Lung (tissue), 11 donors: ENCODE measurements at regions not wholly inside any gene's neighbourhood (a gene's known extent, or its start where the extent isn't known, plus 50 kb on each side); places are given as distances from the start of the nearest gene placed in this dataset.

Experiments
- ATAC-seq: fragments of 200-7000 bp; cut with Tn5 transposase; one replicate; pipeline ENCODE4 v1.9.1; 2020; ENCODE audit warnings: moderate number of reproducible peaks; ENCODE audit not compliant: insufficient read depth, low FRiP score
- DNase-seq, 3 donors: peaks; one replicate each; pipeline ENCODE4 v3.0.0-alpha.2; 2013 to 2017
- H3K27ac ChIP-seq, 2 donors: one replicate each; pipeline ENCODE4 v1.5.1; 2013; ENCODE audit warnings: mild to moderate bottlenecking in 2 of 2, moderate library complexity in 2 of 2, control low read depth in 1 of 2, inconsistent platforms in 1 of 2, low read depth in 1 of 2, low read length in 1 of 2
- H3K27me3 ChIP-seq, 3 donors: one replicate each; pipeline ENCODE4 v1.5.1; 2013; ENCODE audit warnings: low read length in 2 of 3; ENCODE audit not compliant: control insufficient read depth in 3 of 3, insufficient read depth in 3 of 3
- H3K36me3 ChIP-seq, 4 donors: one replicate each; pipeline ENCODE4 v1.5.1; 2013; ENCODE audit warnings: low read length in 4 of 4, mild to moderate bottlenecking in 1 of 4, moderate library complexity in 1 of 4; ENCODE audit not compliant: control insufficient read depth in 4 of 4, insufficient read depth in 4 of 4
- H3K4me1 ChIP-seq, 5 donors: one replicate each; pipeline ENCODE4 v1.5.1; 2013; ENCODE audit warnings: low read length in 5 of 5, mild to moderate bottlenecking in 2 of 5, moderate library complexity in 1 of 5; ENCODE audit not compliant: control insufficient read depth in 5 of 5, insufficient read depth in 5 of 5
- H3K4me3 ChIP-seq: one replicate; pipeline ENCODE4 v1.5.1; 2013; ENCODE audit warnings: mild to moderate bottlenecking, control low read depth, moderate library complexity
- H3K9ac ChIP-seq, 2 donors: one replicate each; pipeline ENCODE4 v1.5.1; 2013; ENCODE audit warnings: low read length in 2 of 2, control low read depth in 1 of 2; ENCODE audit not compliant: insufficient read depth in 1 of 2
- H3K9me3 ChIP-seq, 4 donors: one replicate each; pipeline ENCODE4 v1.5.1; 2013; ENCODE audit warnings: low read length in 3 of 4, mild to moderate bottlenecking in 1 of 4, moderate library complexity in 1 of 4; ENCODE audit not compliant: control insufficient read depth in 4 of 4, insufficient read depth in 3 of 4
- WGBS, 2 donors: extraction: QIAGEN DNeasy Blood & Tissue Kit; methylation state at CpG; one replicate each; pipeline ENCODE4 v1.1.7; 2013; 5-methylcytosine and 5-hydroxymethylcytosine counted together
- TF ChIP-seq, protein P1 (sequence below): IDR thresholded peaks from 2 replicates; pipeline ENCODE4 v1.5.1; 2012; ENCODE audit warnings: mild to moderate bottlenecking; ENCODE audit errors: control extremely low read depth, extremely low read depth
- donor health status: control.
- donor health status: control.
- donor health status: Bipolar disorder and iron deficiency.
- donor health status: healthy.
- donor health status: DM: yes; HTN: yes; CAD: no.

DNA sequence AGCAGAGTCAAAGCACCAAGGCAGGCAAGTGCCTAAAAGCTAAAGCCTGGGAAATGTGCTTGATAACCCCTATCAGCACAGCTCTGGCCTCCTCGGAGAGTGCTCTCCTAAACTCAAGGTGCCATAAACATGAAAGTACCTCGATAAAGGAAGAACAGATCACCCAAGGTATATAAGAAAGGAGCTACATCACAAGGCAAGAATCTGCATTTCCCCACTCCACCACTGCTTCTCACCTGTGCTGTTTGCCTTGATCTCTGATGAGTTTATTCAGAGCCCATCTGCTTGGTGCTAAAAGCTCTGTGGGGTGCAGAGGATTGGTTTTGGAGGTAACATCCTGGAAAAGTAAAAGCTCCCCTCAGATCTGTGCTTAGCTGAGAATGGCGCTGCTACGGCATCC, 449.5 kb upstream of the CDH5 start:
- DNase-seq (no peak), ATAC-seq (no peak)
- no peak overlapping the region for H3K4me3 ChIP-seq
- H3K36me3 ChIP-seq = no peaks in the 10 kb centered on the region
- no peaks in the 10 kb centered on the region for H3K27me3 ChIP-seq
- H3K27ac ChIP-seq = no peak overlapping the region
- no peak overlapping the region for H3K9ac ChIP-seq
- peaks cover 0 to 3% (median 0%) of the 10 kb centered on the region in 4 donors for H3K9me3 ChIP-seq
- no peaks in the 10 kb centered on the region for H3K4me1 ChIP-seq
- 43 to 57% methylated on average over 4 of the region's 4 CpGs for WGBS, 2 donors
- TF ChIP-seq, protein P1, sequence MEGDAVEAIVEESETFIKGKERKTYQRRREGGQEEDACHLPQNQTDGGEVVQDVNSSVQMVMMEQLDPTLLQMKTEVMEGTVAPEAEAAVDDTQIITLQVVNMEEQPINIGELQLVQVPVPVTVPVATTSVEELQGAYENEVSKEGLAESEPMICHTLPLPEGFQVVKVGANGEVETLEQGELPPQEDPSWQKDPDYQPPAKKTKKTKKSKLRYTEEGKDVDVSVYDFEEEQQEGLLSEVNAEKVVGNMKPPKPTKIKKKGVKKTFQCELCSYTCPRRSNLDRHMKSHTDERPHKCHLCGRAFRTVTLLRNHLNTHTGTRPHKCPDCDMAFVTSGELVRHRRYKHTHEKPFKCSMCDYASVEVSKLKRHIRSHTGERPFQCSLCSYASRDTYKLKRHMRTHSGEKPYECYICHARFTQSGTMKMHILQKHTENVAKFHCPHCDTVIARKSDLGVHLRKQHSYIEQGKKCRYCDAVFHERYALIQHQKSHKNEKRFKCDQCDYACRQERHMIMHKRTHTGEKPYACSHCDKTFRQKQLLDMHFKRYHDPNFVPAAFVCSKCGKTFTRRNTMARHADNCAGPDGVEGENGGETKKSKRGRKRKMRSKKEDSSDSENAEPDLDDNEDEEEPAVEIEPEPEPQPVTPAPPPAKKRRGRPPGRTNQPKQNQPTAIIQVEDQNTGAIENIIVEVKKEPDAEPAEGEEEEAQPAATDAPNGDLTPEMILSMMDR = no peak

DNA sequence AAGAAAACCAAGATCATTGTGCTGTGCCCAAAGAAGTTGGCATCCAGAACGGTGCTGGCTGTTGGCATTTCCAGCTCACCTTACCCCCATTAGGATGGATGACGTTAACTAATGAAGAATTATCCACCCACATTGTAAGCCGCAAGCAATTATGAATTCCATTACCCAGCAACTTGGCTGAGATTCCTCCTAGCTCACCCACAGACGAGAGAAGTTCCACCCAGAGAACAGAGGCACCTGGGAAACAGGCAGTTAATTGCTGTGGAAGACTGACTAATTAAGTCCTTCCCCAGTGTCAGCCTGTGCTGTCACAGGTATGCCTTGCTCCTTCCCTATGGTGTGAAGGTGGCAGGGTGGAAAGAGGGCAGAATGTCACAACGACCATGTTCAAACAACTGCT, 456.2 kb upstream of the CDH5 start:
- ATAC-seq = no peak
- TF ChIP-seq, protein P1 = no peak
- no peaks in the 10 kb centered on the region for H3K9me3 ChIP-seq
- DNase-seq = no peak
- no peak overlapping the region for H3K9ac ChIP-seq
- 73 to 89% methylated on average over 5 of the region's 5 CpGs for WGBS, 2 donors
- H3K4me3 ChIP-seq = no peak overlapping the region
- H3K36me3 ChIP-seq = no peaks in the 10 kb centered on the region
- no peak overlapping the region for H3K27ac ChIP-seq
- H3K4me1 ChIP-seq = no peaks in the 10 kb centered on the region
- no peaks in the 10 kb centered on the region for H3K27me3 ChIP-seq

DNA sequence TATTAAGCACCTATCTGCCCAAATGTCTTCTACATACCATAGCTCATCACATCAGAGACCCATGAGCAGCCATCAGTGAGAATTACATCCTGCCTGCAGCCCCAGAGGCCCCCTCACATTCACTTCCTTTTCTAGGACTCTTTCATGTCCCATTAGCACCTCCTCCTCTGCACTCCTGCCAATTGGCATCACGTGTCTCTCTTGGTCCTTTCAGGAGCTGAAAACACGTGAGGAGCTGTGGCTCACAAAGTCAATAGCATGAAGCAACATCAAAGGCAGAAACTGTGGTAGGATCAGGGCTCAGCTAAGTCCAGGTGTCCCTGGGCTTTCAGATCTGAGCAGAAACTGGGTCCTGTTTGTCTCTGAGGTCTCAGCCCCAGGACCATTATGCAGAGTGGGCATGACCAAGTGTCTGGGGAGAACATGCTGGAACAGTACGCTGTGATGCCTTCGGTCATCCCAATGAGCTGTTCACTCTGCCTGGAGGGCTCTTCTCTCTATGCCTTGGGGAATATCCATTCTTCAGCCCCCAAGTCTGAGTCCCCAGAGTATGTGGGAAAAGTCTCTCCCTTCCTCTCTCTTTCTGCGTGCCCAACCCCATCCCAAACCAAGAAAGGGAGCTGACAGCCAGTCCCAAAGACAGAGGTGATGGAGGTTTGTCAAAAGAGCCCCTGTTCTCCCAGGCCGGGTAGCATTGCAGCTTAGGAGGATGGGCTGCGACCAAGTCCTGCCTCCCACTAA, 457.0 kb upstream of the CDH5 start:
- no peaks in the 10 kb centered on the region for H3K9me3 ChIP-seq
- WGBS, 2 donors = 54% methylated on average over 7 of the region's 7 CpGs
- ATAC-seq (no peak), DNase-seq (peak; percentile 43 to 71 (median 57))
- no peaks in the 10 kb centered on the region for H3K36me3 ChIP-seq
- no peak overlapping the region for H3K4me3 ChIP-seq
- H3K4me1 ChIP-seq = no peaks in the 10 kb centered on the region
- TF ChIP-seq, protein P1 = no peak
- no peak overlapping the region for H3K9ac ChIP-seq
- H3K27me3 ChIP-seq = no peaks in the 10 kb centered on the region
- H3K27ac ChIP-seq = no peak overlapping the region

DNA sequence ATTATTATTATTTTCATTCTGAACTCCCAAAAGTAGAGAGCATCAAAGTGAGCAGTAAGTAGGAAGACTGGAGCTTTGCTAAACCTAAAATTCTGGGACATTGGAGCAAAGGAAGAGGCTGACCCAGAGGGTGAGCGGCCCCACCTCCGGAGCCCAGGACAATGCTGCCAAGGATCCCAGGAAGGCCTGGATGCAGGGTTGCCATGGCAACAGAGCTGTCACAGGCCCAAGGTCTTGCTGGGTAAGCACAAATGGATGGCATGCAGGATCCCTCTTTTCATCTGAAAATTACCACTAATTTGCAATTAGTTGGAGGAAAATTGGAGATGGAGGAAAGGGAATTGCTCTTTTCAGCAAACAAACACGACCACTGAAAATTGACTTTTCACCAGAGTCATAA, 457.9 kb upstream of the CDH5 start:
- Histone ChIP-seq H3K36me3 (no peaks in the 10 kb centered on the region), H3K4me3 (no peak overlapping the region), H3K27ac (no peak overlapping the region), H3K4me1 (no peaks in the 10 kb centered on the region), H3K9ac (no peak overlapping the region), H3K9me3 (no peaks in the 10 kb centered on the region), H3K27me3 (no peaks in the 10 kb centered on the region)
- TF ChIP-seq, protein P1 = no peak
- ATAC-seq (no peak), DNase-seq (no peak)
- WGBS, 2 donors = 71 to 73% methylated on average over 3 of the region's 3 CpGs
